Smooth muscle cell (in vitro differentiated cells): ENCODE measurements at regions not wholly inside any gene's neighbourhood (a gene's known extent, or its start where the extent isn't known, plus 50 kb on each side); places are given as distances from the start of the nearest gene placed in this dataset.

Experiments
- DNase-seq: peaks from one replicate; lab custom pipeline; 2025; ENCODE audit not compliant: unreplicated experiment; lab: John Stamatoyannopoulos, UW
- H2AFZ ChIP-seq: fragments of 200-600 bp; sonication (generic); 2 replicates; pipeline ENCODE4 v1.6.0; 2016; ENCODE audit warnings: antibody characterized with exemption, low read depth, mild to moderate bottlenecking
- H3F3A ChIP-seq: fragments of 200-600 bp; sonication (generic); 2 replicates; pipeline ENCODE4 v1.6.0; 2017; ENCODE audit warnings: antibody characterized with exemption, low read depth
- H3K27ac ChIP-seq: fragments of 200-600 bp; sonication (generic); 2 replicates; pipeline ENCODE4 v1.5.1; 2016; ENCODE audit warnings: low read depth, mild to moderate bottlenecking
- H3K27me3 ChIP-seq: fragments of 200-600 bp; sonication (generic); 2 replicates; pipeline ENCODE4 v1.6.1; 2016; ENCODE audit warnings: low read depth, mild to moderate bottlenecking
- H3K36me3 ChIP-seq: fragments of 200-600 bp; sonication (generic); 2 replicates; pipeline ENCODE4 v1.5.1; 2016; ENCODE audit warnings: low read depth
- H3K4me1 ChIP-seq: fragments of 200-600 bp; sonication (generic); 2 replicates; pipeline ENCODE4 v1.5.1; 2016; ENCODE audit warnings: low read depth
- H3K4me2 ChIP-seq: fragments of 200-600 bp; sonication (generic); 2 replicates; pipeline ENCODE4 v1.6.0; 2016; ENCODE audit warnings: mild to moderate bottlenecking
- H3K4me3 ChIP-seq: fragments of 200-600 bp; sonication (generic); 2 replicates; pipeline ENCODE4 v1.5.1; 2016; ENCODE audit warnings: mild to moderate bottlenecking
- H3K79me2 ChIP-seq: fragments of 200-600 bp; sonication (generic); 2 replicates; pipeline ENCODE4 v1.6.0; 2016; ENCODE audit warnings: low read depth, mild to moderate bottlenecking
- H3K9ac ChIP-seq: fragments of 200-600 bp; sonication (generic); 2 replicates; pipeline ENCODE4 v1.6.0; 2016; ENCODE audit warnings: low read depth
- H3K9me3 ChIP-seq: fragments of 200-600 bp; sonication (generic); replicated peaks from 2 replicates; pipeline ENCODE4 v1.5.1; 2016; ENCODE audit warnings: low read depth
- H4K20me1 ChIP-seq: fragments of 200-600 bp; sonication (generic); 2 replicates; pipeline ENCODE4 v1.6.0; 2016; ENCODE audit warnings: low read depth
- WGBS: methylation state at CpG from one replicate; pipeline ENCODE4 v1.1.7; 2016; ENCODE audit warnings: low lambda C conversion rate; 5-methylcytosine and 5-hydroxymethylcytosine counted together
- TF ChIP-seq, protein P1 (sequence below): fragments of 200-600 bp; sonication (generic); IDR thresholded peaks from 2 replicates; pipeline ENCODE4 v1.5.1; 2017; ENCODE audit warnings: borderline replicate concordance, mild to moderate bottlenecking, antibody characterized with exemption; ENCODE audit not compliant: insufficient read depth, poor library complexity, severe bottlenecking

DNA sequence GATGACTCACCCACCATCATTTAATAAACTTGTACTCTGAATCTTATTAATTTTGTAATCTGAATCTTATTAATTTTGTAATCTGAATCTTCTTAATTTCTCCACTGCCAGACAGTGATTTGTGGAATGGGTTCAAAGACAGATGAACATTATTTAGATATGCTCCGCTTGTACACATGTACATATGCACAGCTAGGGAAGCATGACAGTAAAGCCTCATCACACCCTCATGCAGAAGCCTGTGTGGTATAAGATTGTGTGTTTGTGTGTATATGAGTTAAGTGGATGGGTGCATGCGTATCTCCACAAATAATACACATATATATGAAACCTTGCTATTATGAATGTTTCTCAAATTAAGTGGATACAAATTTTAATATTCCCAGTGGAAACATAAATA is 318.5 kb upstream of the SFRP2 start:
- H3K27ac ChIP-seq, result no peak overlapping the region
- no peak overlapping the region for H3K4me3 ChIP-seq
- TF ChIP-seq, protein P1, sequence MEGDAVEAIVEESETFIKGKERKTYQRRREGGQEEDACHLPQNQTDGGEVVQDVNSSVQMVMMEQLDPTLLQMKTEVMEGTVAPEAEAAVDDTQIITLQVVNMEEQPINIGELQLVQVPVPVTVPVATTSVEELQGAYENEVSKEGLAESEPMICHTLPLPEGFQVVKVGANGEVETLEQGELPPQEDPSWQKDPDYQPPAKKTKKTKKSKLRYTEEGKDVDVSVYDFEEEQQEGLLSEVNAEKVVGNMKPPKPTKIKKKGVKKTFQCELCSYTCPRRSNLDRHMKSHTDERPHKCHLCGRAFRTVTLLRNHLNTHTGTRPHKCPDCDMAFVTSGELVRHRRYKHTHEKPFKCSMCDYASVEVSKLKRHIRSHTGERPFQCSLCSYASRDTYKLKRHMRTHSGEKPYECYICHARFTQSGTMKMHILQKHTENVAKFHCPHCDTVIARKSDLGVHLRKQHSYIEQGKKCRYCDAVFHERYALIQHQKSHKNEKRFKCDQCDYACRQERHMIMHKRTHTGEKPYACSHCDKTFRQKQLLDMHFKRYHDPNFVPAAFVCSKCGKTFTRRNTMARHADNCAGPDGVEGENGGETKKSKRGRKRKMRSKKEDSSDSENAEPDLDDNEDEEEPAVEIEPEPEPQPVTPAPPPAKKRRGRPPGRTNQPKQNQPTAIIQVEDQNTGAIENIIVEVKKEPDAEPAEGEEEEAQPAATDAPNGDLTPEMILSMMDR, result no peak
- H3K79me2 ChIP-seq, result no peaks in the 10 kb centered on the region
- H3K4me2 ChIP-seq, result no peak overlapping the region
- H3K9me3 ChIP-seq, result no peaks in the 10 kb centered on the region
- no peaks in the 10 kb centered on the region for H3K4me1 ChIP-seq
- H3K9ac ChIP-seq, result no peak overlapping the region
- WGBS, result 90% methylated on average over 2 of the region's 2 CpGs
- H3F3A ChIP-seq, result no peaks in the 10 kb centered on the region
- H2AFZ ChIP-seq, result no peak overlapping the region
- H3K36me3 ChIP-seq, result no peaks in the 10 kb centered on the region
- DNase-seq, result no peak
- H3K27me3 ChIP-seq, result no peaks in the 10 kb centered on the region
- H4K20me1 ChIP-seq, result no peaks in the 10 kb centered on the region

DNA sequence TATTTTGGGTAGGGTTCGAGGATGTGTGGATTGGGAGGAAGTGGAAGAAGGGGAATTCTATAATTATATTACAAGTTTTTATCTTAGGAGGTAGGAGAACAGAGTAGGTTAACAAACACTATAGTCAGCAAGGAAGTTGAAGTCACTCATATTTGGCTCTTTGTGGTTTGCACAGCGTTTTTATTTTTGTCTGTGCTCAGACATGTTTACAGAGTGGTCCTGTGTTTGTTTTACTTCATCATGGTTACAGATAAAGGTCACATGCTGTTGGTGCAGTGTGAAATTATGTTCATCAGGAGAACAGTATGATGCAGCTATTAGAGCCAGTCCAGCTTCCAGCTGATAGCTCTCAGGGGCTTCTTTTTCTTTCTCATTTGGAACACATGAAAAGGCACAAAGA is 299.9 kb upstream of the SFRP2 start:
- TF ChIP-seq, protein P1, result no peak
- H2AFZ ChIP-seq, result peak overlapping the region; percentile 0
- H3K9ac ChIP-seq, result no peak overlapping the region
- H4K20me1 ChIP-seq, result no peaks in the 10 kb centered on the region
- WGBS, result 76% methylated on average over 2 of the region's 2 CpGs
- no peak overlapping the region for H3K4me3 ChIP-seq
- H3K9me3 ChIP-seq, result no peaks in the 10 kb centered on the region
- H3K4me2 ChIP-seq, result no peak overlapping the region
- no peaks in the 10 kb centered on the region for H3K36me3 ChIP-seq
- no peaks in the 10 kb centered on the region for H3F3A ChIP-seq
- no peaks in the 10 kb centered on the region for H3K79me2 ChIP-seq
- no peaks in the 10 kb centered on the region for H3K4me1 ChIP-seq
- DNase-seq, result no peak
- no peak overlapping the region for H3K27ac ChIP-seq
- peaks cover 11% of the 10 kb centered on the region for H3K27me3 ChIP-seq

GRCh38 chr4:154086247-154086646 is 297.4 kb upstream of the SFRP2 start:
- Histone ChIP-seq H3K79me2 (no peaks in the 10 kb centered on the region), H4K20me1 (no peaks in the 10 kb centered on the region), H3K9ac (no peak overlapping the region), H3K4me3 (no peak overlapping the region), H3K27me3 (peaks cover 11% of the 10 kb centered on the region), H3K27ac (no peak overlapping the region), H2AFZ (no peak overlapping the region), H3K9me3 (no peaks in the 10 kb centered on the region), H3K4me1 (no peaks in the 10 kb centered on the region), H3F3A (no peaks in the 10 kb centered on the region), H3K36me3 (no peaks in the 10 kb centered on the region), H3K4me2 (no peak overlapping the region)
- TF ChIP-seq, protein P1, result no peak
- DNase-seq, result no peak
- 53% methylated on average over 3 of the region's 3 CpGs for WGBS

DNA sequence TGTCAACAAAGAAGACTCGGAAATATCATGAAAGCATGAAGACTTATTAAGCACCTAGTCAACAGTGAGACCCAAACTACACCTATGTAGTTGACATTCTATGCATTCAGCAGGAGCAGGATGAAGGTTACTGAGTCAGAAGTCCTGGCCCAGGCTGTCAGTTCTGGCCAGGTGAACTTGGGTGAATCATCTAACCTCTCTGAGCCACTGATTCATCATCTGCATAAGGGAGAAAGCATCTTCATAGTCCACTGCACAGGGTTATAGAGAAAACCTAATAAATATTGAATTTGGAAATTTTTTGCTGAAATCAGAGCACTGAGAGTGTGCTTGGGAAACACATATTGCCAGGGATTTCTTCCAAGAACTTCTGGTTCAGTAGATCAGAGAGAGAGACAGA is 296.0 kb upstream of the SFRP2 start:
- Histone ChIP-seq H3K4me1 (no peaks in the 10 kb centered on the region), H3F3A (no peaks in the 10 kb centered on the region), H4K20me1 (no peaks in the 10 kb centered on the region), H3K27ac (no peak overlapping the region), H3K79me2 (no peaks in the 10 kb centered on the region), H3K27me3 (peaks cover 4% of the 10 kb centered on the region), H3K36me3 (no peaks in the 10 kb centered on the region), H2AFZ (no peak overlapping the region), H3K4me3 (no peak overlapping the region), H3K9ac (no peak overlapping the region), H3K9me3 (no peaks in the 10 kb centered on the region), H3K4me2 (no peak overlapping the region)
- no peak for DNase-seq
- 100% methylated on average over 1 of the region's 1 CpG for WGBS
- TF ChIP-seq, protein P1, result no peak
